ENCODE measurements at regions not wholly inside any gene's neighbourhood (a gene's known extent, or its start where the extent isn't known, plus 50 kb on each side); places are given as distances from the start of the nearest gene placed in this dataset.

GRCh38 chr2:242046206-242046826 lies 176.8 kb downstream of the RTP5 start:
- TF ChIP-seq, protein P1, sequence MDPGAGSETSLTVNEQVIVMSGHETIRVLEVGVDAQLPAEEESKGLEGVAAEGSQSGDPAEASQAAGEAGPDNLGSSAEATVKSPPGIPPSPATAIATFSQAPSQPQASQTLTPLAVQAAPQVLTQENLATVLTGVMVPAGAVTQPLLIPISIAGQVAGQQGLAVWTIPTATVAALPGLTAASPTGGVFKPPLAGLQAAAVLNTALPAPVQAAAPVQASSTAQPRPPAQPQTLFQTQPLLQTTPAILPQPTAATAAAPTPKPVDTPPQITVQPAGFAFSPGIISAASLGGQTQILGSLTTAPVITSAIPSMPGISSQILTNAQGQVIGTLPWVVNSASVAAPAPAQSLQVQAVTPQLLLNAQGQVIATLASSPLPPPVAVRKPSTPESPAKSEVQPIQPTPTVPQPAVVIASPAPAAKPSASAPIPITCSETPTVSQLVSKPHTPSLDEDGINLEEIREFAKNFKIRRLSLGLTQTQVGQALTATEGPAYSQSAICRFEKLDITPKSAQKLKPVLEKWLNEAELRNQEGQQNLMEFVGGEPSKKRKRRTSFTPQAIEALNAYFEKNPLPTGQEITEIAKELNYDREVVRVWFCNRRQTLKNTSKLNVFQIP (CRISPR knock-in tag; IDR thresholded peaks at IDR 0.05; ENCODE audit: borderline replicate concordance, low read depth): no peak
- TF ChIP-seq ISL1 (CRISPR knock-in tag; IDR thresholded peaks at IDR 0.05): no peak
- no peak for TF ChIP-seq ARNTL (CRISPR knock-in tag; IDR thresholded peaks at IDR 0.05; ENCODE audit: borderline replicate concordance, low read depth)
- TF ChIP-seq RARB (CRISPR knock-in tag; IDR thresholded peaks at IDR 0.05): no peak

All from SK-N-SH treated with all-trans-retinoic acid at 6 μM for 48 hours (cell line).